HG03103 (cell line): ENCODE measurements at regions not wholly inside any gene's neighbourhood (a gene's known extent, or its start where the extent isn't known, plus 50 kb on each side); places are given as distances from the start of the nearest gene placed in this dataset.

Experiments used
- ATAC-seq: cut with Tn5 transposase; IDR thresholded peaks from one replicate; pipeline ENCODE4 v1.9.1; 2021; ENCODE audit warnings: low read depth; ENCODE audit not compliant: unreplicated experiment

DNA sequence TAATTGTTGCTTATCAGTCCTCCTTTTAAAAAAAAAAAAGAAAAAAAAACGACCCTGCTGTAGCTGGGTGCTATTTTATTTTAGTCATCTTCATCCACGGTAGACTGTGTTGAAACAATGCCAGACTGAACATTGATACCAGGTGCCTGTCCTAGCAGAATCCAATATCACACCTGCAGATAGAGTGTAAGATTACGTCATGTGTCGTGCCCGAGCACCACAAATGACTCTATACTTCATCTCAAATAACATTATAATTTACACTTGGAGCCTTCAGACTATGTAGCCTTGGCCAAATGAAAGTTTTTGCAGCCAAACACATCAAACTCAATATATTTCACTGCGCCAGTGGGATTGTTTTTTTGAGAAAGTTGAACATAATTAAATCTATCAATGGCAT lies 410.6 kb downstream of the FGF9 start:
- no peak for ATAC-seq

DNA sequence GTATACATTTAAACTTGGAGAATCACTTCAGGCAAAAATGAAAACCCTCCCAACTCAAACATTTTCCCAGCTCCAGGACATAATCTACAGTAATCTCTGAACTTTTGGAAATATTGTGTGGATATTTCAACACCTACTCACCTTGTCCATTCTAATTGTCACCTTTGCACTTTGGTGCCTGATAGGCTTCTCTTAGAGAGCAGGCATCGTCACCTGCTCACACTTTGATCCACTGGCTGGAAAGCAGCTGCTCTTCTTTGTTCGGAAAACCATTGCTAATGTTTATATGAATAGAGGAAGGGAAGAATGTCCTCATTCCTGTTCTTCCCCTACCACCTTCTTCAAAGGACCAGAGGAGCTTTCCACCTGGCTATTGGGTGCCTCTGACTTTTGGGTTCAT lies 411.2 kb downstream of the FGF9 start:
- ATAC-seq, result no peak

DNA sequence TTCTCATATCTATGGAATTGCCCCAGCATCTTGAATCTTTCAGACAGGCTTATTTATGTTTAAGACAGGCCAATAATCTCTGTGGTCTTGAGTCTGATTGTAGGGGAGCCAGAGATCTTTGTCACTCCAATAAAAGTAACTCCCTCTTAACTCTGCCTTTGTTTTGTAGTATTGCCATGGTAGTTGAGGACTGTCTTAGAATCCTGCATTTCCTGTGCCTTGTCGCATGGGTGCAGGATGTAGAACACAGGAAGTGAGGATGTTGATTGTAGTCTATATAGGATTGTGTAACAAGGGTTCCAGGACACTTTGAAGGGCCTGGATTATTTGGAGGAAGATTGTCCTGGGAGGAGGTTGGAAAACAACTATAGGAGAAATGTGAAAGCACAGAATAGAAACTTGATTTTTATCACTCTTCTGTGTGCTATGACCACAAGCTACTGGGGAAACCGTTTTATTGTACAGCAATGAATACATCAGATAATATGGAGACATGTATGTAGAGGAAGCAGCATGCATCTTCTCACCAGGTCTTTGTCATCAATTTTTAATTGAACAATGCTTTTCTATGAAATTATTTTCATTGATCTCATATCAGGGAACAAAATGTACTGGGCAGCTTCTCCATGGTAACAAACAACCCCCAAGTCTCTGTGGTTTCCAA lies 411.7 kb downstream of the FGF9 start:
- ATAC-seq, result no peak

DNA sequence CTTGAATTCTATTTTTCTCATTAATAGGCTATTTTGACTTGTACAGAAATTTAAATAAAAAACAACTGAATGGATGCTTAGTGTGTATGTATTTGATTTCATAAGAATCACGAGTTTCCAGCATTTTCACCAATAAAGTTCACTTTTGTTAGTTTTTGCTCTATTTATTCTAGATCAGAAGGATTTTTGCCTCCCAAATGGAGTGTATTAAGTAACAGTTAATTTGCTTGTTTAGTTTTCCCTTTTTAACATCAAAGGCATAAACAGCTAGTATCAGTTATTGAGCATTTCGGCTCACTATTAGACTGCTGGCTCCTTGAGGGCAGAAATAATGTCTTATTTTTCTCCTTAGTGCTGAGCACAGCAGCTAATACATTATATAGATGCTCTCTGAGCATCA lies 414.1 kb downstream of the FGF9 start:
- no peak for ATAC-seq

DNA sequence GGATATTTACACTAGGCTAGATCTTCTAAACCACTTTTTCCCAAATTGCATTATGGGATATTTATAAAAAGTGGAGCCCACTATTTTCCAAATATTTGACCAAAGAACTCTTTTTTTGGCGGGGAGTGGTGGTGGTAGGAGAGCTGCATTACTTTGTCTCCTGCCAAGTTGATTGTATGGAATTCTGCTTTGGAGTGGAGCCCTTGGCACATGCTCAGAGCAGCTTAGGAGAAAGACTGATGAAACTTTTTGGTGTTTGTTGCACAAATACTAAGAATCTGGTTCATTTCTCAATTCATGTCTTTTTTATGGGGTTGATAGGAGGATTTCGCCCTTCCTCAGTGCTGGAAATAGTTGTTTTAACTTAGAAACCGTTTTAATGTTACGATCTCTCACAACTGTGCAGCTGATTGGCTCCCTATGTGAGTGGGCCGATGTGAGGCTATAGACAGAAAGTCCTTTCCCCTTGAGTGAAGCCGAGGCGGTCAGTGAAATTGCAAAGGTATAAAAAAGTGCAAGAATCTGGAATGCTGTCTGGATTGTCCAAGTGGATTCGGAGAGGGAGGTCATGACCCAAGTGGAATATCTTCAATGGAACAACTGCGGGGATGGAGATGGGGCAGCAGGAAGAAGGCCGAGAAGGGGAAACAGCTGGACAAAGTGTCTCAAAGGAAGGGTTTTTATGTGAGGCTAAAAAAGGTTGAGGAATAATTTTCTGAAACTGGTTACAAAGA lies 415.9 kb downstream of the FGF9 start:
- no peak for ATAC-seq

DNA sequence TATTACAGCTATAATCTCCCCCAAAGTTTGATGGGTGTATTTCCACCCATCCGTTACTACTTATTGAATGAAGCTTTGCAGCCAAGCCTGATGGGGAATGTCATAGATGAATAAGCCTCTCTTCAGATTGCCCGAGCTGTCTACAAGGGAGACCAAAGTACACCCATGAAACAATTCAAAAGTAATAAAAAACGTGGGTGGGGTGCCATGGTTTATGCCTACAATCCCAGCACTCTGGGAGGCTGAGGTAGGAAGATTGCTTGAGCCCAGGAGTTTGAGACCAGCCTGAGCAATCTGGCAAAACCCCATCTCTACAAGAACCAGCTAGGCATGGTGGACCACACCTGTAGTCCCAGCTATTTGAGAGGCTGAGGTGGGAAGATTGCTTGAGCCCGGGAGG lies 419.2 kb downstream of the FGF9 start:
- no peak for ATAC-seq

DNA sequence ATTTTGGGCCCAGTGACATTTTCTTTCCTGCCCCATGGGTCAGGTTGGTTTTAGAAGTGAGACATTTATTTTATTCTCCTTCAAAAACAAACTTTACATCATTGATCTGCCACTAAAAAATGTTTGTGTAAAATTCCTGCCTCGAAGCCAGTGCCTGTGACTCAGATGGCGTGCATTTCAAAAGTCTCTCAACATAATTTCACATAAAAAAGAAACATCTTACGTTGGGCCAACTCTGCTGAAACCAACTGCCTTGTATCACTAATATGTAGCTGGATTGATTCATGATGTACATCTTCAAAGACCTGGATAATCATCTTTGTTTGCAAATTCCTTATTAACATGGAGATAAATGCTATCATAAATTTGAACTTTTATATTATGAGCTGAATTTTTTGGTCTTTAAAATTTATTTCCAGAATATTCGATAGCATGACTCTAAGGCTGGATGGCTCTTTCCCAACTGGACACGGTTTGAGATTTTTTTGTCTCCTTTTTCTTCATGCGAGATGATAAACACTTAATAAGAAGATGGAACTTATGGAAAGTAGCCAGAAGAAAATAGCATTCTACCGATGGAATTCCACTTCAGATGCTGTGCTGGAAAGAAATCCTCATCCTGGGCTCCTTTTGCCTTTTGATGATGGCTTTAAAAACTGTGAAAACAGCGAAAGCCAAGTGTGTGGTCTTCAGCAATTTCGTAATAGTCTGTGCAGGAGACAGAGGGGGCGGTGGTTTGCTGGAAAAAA lies 420.5 kb downstream of the FGF9 start:
- ATAC-seq, result no peak

DNA sequence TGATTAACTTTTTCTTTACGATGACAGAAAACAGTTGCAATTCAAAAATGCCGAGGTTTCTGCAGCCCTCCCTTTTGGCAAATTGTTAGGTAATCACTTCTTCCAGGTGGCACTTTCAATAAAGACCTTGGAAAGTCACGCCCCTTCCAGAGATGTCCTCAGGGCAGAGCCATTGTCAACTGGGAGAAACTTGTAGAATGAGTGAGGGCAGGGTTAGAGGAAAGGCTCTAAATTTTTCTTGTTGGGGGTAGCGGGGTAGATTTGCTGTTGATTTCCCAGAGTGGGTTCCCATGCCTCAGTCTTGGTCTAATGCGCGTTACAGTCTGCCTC lies 421.1 kb downstream of the FGF9 start:
- ATAC-seq, result no peak

DNA sequence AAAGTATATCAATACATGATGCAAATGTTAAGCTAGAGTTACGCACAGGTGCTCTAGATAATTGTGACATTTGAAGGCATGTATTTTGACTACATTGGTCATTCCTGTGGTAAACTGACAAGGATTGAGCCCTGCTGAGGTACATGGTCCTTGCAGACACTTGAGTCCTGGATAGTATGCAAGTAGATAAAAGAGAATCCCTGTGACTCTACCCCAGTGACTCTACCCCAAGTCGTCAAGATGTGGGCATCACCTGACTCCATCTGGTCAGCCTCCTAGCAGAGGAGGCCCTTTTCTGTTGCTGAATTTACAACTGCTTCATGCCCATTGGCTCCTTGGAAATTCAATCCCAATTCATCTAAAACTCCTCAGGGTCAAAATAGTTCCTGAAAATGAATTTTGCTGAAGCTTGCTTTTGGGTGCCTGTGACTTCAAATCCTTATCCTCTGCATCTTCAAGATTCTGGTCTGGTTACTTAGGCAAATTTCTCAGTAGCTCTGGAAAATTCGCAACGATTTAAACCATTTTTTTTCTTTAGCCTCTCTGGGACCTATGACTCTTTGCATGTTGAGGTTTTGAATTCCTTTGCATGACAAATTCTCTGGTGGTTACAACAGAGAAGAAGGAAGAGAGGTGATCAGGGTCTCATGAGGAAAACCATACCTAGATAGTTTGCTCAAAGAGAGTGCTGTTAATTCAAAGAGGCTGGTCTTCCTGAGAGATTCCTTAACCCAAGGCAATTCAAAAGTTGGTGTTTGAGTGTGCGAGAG lies 422.1 kb downstream of the FGF9 start:
- no peak for ATAC-seq

DNA sequence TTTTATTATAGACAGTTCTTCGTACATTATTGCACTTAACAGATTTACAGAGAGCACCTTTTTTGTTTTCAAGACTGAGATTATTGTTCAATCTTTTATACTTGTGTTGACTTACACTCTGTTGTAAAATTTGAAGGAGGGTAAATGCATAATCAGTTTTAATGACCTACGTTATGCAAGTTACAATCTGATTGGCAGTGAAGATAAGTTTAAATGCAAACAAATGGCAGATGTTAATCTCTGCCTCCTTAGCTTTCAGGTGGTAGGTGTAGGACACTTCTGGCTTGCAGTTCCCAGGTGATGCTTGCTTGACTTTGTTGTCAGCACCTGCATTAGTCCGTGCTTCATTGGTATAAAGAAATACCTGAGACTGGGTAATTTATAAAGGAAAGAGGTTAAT lies 424.9 kb downstream of the FGF9 start:
- no peak for ATAC-seq

DNA sequence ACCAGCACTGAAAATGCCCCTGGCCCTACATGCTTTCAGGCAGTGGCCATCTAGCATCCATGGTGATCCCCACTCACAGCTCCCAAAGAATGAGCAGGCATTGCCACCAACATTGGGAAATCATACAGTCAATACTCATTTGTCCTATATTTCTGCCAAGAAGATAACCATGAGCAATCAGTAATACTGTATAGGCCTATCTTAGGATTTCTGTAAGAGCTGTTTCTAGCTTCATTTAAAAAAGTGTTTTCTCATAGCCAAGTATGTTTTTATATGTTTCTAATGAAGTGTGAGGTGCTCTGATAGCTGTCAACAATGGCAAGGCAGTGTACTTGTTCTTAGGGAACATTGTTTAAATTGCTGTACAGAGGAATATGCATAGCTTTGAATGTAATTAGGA lies 428.7 kb downstream of the FGF9 start:
- ATAC-seq, result no peak

DNA sequence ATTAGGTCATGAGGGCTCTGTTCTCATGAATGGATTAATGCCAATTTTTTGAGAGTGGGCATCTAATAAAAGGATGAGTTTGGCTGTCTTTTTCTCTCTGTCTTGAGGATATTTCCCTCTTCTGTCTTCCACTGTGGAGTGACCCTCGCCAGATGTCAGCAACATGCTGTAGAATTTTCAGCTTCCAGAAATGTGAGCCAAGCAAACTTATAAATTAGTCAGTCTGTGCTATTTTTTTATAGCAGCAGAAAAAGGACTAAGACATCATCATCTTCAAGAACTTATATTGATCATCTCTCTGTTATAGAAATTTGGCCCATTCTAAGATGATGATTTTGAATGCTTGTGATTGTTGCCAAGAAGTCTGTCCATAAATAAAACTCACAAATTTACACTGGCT lies 431.4 kb downstream of the FGF9 start:
- ATAC-seq, result no peak

DNA sequence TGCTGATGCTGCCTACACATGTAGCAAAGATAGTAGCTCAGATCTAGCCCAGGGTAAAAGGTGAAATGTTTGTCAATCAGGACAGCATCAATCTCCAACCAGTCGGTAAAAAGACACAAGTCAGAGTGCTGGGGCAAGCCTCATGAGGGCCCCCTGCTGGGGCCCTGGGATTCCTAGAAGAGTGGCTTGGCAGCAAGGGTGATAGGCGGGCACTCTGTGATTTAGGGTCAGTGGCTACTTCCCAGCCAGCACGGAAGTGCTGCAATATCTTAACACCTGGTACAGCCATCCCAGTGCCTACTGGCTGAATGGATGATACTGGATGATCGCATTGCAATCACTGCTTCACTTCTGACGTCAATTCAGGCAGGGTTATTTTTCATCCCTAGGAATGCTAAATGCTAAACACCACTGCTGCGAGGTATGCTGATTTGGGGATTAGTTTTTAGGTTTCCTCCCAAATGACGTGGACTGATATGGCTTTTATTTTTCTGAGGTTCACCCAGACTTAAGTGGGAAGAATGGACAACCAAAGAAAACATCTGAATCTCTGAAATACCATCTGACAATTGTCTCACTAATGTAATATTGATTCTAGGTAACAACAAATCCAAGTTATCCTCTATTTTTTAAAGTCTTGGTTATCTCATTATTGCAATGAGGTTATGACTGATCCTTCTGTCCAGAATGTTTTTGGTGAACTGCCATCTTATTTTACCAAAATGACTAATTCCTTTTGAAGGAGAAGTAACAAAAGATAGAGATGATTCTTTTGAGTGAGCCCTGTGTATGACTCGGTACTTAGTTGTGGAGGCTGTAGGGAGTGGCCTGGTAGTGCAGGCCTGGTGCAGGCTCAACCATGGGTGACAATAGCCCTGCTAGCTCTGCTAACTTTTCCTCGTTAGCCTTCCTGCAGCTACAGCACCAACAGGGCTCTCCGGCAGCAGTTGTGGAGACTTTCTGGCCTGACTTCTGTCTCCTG lies 432.5 kb downstream of the FGF9 start:
- no peak for ATAC-seq

DNA sequence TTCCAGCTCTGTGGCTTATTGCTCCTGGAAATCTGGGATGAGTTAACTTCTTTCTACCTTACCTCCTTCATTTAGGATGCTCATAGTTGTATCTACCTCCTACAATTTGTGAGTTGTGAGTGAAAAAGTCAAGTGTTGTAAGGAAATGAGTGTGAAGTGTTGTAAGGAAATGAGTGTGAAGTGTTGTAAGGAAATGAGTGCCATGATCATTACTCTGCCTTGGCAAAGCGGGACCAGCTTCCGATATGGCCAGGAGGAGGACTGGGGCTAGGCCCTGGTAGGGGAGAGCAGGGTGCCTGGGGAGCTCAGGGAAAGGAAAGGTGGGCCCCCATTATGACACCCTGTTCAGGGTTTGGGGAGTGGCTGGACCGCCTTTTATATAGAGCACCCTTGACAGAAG lies 435.2 kb downstream of the FGF9 start:
- ATAC-seq, result no peak

DNA sequence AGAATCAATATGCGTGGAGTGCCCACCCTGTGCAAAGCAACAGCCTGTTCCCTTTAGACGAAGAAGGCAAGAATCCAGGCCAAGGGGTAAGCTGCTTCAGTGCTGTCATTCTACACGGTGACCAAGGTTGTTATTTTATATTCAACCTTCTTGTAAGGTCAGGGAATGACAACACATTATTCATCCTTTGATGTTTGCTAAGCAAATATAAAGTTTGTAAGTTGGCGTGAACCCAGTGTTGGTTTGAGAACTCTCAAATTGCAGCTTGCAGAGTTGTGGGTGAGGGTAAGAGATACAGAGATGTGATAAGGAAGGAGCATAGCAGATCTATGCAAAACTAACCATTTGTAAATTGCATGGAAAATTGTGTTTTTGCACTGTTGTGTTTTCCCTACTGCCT lies 436.7 kb downstream of the FGF9 start:
- no peak for ATAC-seq

DNA sequence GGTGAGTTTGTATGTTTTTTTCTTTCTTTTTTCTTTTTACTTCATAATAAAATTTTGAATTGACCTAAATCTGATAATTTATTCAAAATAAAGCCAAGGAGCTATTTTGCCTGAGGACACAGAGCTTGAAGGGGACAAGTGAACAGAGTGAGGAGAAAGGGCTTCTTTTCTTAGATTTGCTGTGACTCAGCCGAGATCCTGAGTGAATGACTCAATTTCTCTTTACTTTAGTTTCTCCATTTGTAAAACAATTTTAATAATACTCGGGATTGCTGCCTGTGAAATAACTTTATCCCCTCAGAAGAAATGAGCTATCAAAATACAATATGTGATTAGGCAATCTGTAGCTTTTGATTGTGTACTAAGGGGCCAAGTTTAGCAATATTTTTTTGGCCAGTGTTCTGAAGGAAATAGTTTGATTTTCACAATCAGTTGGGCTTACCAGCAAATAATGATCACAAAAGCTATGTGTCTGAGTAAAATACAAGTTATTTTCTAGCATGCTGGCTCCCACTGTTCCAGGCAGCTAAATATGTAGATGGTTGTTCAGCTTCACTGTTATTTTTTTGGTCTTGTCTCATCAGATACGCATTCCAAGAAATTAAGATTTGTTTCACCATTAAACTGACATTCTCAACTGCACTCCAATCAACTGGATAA lies 437.5 kb downstream of the FGF9 start:
- ATAC-seq, result no peak

DNA sequence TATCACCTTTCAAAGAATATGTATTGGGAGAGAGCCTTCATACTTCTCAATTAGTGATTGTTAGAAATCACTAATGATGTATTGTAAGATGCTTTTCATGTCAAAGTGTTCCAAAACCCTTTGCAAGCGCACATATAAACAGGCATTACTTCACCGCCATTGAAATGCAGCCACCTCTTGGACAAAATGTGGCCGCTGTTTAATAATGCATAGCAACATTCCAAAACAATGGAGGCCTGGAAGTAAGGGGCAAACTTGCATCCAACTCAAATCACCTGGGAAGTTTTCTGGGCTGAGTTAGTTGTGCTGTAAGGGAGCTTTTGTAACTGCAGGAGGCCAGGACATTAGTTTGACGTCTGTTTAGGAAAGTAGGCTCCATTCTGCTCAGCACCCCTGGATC lies 438.1 kb downstream of the FGF9 start:
- ATAC-seq, result no peak

DNA sequence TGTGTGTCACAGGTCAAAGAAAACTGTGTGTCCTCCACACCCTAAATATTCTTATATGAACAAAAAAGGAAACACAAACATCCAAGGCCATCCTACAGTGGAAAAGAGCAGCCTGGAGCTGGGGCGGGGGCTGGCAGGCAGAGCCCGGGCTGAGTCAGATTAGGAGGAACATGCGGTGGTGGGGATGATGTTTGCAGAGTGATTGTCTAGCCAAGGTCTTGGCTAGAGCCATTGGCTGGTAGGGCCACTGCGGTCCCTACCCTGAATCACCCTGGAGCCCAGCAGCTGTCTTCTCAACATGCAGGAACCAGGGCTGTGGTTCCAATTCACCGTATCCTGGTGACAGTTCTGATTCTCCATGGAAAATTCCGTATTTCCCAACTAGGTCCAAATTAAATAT lies 439.5 kb downstream of the FGF9 start:
- no peak for ATAC-seq

DNA sequence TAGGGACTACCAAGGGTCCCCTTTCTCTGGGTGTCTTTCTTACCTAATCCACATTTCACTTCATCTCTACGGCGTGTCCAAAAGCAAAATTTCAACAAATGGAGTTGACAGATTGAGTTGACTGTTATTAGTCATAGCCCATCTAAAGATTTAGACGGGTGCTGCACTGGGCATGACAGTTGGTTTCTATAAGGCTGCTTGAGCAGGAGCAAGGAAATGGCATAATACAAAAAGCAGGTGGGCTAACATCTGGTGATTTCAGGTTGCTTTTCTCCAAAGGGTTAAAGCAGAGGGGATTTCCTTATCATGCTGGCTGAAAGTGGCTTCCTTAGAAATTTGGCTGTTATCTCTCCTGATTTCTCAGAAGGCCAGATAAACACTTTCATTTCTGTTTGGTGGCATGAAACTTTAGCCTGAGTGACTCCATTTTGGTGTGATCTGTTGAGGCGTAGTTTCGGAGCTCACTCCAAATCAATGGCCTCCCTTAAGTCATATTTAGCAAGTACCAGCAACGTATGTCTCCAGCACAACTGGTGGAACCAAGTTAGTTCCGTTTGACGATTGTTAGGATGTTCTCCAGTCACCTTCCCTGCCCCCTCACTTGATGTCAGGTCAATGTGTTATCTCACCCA lies 440.4 kb downstream of the FGF9 start:
- ATAC-seq, result no peak
